ENCODE measurements at regions not wholly inside any gene's neighbourhood (a gene's known extent, or its start where the extent isn't known, plus 50 kb on each side); places are given as distances from the start of the nearest gene placed in this dataset.

- no peak for DNase-seq (ENCODE audit: low spot score)
Measured at GRCh38 chr2:149924028-149924427, 336.5 kb upstream of the MMADHC start.

- DNase-seq (ENCODE audit: low spot score): no peak
Measured at GRCh38 chr2:149921911-149922616, 334.5 kb upstream of the MMADHC start.

DNA sequence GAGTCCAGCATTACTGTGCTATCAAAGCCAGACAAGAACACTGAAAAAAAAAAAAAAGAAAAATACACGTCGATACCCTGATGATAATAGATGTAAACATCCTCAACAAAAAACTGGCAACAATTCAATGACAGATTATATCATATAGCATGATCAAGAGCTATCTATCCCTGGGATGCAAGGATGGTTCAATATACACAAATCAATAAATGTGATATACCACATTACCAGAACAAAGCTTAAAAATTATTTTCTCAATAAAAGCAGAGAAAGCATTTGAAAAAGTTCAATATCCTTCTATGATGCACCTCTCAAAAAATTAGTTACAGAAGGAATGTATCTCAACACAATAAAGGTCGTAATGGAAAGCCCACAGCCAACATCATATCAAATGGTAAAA, 332.8 kb upstream of the MMADHC start:
- no peak for DNase-seq (ENCODE audit: low spot score)

- DNase-seq (ENCODE audit: low spot score): no peak
Measured at GRCh38 chr2:149915151-149915550, 327.6 kb upstream of the MMADHC start.

DNA sequence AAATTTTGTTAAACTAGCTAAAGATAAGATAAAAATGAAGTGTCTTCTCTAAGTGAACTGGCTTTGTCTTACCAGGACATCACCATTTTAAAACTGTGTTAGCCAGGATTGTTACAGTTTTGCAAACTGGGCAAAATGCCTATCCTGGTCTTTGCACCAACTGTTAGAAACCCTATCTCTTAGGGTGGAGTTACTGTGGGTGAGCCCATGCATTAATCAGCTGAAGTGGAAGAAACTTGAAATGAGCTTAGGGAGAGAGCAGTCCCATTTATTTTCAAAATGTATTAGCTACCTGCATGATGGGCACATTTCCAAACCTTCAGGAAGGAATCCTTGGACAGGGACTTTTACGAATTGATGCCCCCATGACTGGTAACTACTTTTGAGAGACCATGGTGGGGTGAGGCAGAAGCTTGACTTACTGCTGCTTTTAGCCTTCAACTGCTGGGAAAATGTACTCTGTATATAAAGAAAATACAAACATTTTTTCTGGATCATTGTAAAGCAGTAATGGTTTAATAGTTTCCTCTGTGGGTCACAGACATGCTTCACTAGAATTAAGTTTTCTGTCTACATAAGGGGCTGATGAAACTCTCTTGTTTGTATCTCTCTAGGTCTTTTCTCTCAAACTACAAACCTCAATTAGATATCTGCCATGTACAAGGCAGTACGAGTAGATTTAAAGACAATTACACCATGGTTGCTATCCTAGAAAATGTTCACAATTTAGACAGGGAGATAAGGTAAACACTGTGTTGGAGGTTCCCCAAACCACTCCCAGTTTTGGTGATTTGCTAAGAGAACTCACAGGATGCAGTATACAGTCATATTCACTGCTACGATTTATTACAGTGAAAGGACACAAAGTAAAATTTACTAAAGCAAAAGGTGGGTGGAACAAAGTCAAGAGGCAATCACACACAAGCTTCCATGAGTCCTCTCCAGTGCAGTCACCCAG, 321.4 kb upstream of the MMADHC start:
- no peak for DNase-seq (ENCODE audit: low spot score)

GRCh38 chr2:149906886-149907285, 319.3 kb upstream of the MMADHC start:
- no peak for DNase-seq (ENCODE audit: low spot score)

DNA sequence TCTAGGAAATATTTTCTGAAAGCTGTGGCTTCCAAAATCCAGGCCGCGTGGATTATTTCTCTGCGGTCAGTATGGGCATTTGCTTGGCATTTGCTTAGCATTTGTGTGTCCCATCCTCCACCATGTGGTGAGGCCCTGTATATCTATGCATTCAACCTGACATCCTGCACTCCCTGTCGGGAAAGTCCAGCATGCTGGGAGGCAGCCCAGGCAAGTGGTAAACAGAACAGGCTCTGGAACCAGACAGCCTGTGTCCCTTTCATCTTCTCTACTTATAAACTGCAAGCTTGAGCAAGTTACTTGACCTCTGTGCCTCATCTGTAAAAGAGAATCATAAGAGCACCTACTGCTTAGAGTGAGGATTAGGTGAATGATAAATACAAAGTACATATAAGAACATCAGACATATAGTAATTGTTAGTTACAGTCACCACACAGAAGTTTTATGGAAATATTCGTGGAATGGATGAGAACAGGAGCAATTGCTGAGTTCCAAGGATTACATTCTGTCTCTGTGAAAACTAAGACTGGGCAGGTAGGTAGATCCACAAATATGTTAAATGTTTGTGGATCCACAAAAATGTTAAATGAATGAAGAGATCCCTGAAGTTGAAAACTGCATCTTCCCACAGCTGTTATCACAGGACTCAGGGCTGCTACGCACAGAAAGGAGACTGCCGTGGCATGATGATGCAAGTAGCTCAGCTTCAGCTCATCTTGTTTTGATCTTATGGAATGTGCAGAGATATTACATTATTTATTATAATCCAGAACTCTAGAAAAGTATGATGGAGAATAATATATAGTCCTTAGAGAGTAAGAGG, 317.0 kb upstream of the MMADHC start:
- DNase-seq (ENCODE audit: low spot score): no peak

GRCh38 chr2:149903626-149904025, 316.1 kb upstream of the MMADHC start:
- no peak for DNase-seq (ENCODE audit: low spot score)

DNA sequence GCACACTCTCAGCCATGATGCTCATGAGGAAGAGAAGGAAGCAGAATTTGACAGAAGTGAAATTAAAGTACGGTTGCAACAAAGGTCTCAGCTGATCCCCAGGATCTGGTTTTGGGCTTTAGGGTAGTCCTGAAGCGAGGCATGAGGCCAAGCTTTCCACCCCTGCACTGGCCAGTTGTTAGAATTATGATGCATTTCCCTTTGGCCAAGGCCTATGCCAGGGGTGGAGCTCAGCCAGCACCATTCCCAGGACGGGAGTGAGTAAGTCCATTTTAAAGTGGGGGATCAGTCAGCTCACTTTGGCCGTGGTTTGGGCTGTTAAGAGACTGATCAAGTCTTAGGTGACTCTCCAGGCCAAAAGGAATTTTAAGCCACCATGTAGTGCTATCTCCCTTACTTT, 314.5 kb upstream of the MMADHC start:
- DNase-seq (ENCODE audit: low spot score): no peak

DNA sequence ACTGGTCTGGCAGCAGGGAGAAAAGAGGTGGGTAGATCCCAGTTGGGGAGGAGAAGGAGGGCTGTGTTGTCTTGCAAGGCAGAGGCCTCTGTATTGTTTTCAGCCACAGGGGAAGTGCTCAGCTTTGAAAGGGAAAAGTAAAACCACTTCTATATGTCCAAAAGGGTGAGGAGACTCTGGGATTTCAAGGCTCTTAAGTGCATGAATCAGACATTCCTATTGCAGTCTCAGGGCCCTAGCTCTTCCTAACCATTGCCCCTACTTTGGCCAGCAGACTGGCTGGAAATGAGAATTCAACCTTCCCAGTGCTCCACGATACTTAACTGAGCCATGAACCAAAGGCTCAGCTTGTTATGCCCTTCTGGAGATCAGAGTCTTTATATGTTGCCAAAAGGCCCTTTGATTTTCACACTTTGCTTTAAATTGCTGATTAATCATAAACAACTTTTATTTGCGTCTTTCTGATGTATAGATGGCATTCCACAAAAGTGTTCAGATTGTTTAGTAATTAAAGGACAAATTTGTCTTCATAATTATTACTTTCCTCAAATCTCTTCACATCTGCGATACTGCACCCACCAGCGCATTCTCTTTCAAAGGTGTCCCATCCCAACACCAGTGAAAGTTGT, 313.8 kb upstream of the MMADHC start:
- no peak for DNase-seq (ENCODE audit: low spot score)

- DNase-seq (ENCODE audit: low spot score): no peak
Measured at GRCh38 chr2:149899390-149899789, 311.8 kb upstream of the MMADHC start.

GRCh38 chr2:149894760-149895159, 307.2 kb upstream of the MMADHC start:
- no peak for DNase-seq (ENCODE audit: low spot score)

DNA sequence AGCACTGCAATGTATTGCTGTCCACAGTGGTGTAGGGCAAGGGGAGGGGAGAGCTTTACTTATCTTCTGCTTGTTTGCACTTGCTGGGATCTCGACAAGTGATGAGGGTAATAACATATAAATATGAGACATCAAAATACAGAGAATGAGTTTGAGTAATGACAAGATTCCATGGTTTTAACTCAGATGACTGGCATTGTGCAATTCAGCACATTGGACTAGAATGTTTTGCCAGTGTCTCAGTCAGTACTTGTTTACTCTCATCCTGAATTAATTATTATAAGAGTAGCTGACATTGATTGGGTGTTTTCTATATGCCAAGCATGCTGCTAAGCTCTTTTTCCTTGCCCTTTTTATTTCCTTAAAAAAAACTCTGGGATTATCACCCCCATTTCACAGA, 306.7 kb upstream of the MMADHC start:
- no peak for DNase-seq (ENCODE audit: low spot score)

GRCh38 chr2:149892563-149892962, 305.0 kb upstream of the MMADHC start:
- DNase-seq (ENCODE audit: low spot score): no peak

GRCh38 chr2:149885946-149886345, 298.4 kb upstream of the MMADHC start:
- no peak for DNase-seq (ENCODE audit: low spot score)

GRCh38 chr2:149885468-149885867, 297.9 kb upstream of the MMADHC start:
- DNase-seq (ENCODE audit: low spot score): no peak

GRCh38 chr2:149884871-149885270, 297.3 kb upstream of the MMADHC start:
- DNase-seq (ENCODE audit: low spot score): no peak

- DNase-seq (ENCODE audit: low spot score): peak; percentile 66
Measured at GRCh38 chr2:149877913-149878312, 290.3 kb upstream of the MMADHC start.

GRCh38 chr2:149877074-149877473, 289.5 kb upstream of the MMADHC start:
- no peak for DNase-seq (ENCODE audit: low spot score)

- DNase-seq (ENCODE audit: low spot score): no peak
Measured at GRCh38 chr2:149873936-149874335, 286.4 kb upstream of the MMADHC start.

GRCh38 chr2:149872638-149873150, 285.1 kb upstream of the MMADHC start:
- DNase-seq (ENCODE audit: low spot score): no peak

Measured in HT-29 (cell line).